GM18951 (cell line): ENCODE measurements at regions not wholly inside any gene's neighbourhood (a gene's known extent, or its start where the extent isn't known, plus 50 kb on each side); places are given as distances from the start of the nearest gene placed in this dataset.

Source experiments
- POLR2A ChIP-seq: IDR thresholded peaks from 4 replicates; pipeline ENCODE4 v1.6.1; 2011; ENCODE audit warnings: mild to moderate bottlenecking; ENCODE audit not compliant: insufficient read length, insufficient read depth; ENCODE audit errors: extremely low read depth
- in situ Hi-C: fragments of 300-500 bp; cut with MboI; formaldehyde crosslinking; loops from one replicate; pipeline ENCODE4 v1.12.0; 2022; ENCODE audit warnings: low sequenced_read_pairs, mixed read lengths, inconsistent platforms; ENCODE audit not compliant: unreplicated experiment

DNA sequence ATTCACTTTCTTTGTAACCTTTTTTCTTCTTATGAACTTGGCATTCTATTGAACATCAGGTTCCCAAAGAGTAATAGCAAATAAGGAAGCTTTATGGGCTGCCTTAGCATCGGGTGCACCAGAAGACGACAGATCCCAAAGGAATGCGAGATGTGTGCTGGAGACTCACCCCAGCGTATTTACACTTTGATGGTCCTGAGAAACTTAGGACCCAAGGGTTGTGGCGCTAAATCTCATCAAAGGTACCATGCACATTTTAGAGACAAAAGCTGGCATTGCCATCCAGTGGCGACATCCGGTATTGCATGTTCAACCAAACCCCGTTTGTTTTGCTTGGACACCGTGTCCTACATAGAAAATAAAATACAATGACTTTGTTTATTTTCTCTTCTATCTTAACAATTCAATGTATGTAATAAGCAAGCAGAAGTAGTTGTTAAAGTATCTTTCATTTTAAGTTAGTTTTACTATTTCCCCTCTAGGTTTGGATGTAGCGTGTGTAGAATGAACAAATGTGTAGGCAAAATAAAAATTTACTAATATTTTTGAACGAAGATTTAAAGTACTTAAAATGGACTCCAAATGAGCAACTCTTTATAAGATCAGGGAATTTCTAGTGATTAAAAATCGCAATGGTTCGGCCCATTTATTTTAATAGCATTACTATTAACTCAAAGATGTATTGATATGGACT lies 1154.8 kb downstream of the GATA3 start:
- in situ Hi-C loops, result loop anchor here (25.0 kb wide), 2 partner anchors 1172 to 1347 kb away; no protein-coding TSS in a partner anchor
- TF ChIP-seq POLR2A, result no peak

- in situ Hi-C loops, result loop anchor here (25.0 kb wide), 2 partner anchors 1174 to 1349 kb away; no protein-coding TSS in a partner anchor
- TF ChIP-seq POLR2A, result no peak
These were observed 1156.7 kb downstream of the GATA3 start for GRCh38 chr10:9211228-9211627.

DNA sequence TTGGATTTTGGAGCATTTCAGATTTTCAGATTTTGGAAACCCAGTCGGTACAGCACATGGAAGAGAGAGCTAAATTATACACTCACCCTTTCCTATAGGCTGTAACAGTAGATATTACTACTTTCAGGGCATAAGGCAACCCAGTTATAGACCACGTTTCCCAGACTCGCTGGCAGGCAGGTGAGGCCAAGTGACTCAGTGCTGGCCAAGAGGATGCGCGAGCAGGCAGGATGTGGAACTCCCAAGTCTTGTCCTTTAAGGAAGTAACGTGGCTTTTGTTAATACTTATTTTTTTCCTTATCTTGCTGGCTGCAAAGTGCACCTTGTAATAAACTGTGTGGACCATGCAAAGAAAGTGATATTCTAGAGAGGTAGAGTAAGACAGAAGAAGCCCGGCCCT lies 1160.1 kb downstream of the GATA3 start:
- in situ Hi-C loops, result loop anchor here (25.0 kb wide), 2 partner anchors 1177 to 1352 kb away; no protein-coding TSS in a partner anchor
- no peak for TF ChIP-seq POLR2A

DNA sequence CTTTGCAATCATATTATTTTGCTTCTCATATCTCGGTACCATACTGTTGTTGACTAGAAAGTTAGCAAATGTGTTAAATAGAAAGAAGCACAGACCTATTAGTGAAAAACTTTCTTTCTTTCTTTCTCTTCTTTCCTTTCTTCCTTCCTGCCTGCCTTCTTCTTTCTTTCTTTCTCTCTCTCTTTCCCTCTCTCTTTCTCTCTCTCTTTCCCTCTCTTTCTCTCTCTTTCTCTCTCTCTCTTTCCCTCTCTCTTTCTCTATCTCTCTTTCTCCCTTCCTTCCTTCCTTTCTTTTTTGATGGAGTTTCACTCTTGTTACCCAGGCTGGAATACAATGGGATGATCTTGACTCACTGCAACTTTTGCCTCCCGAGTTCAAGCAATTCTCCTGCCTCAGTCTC lies 1160.6 kb downstream of the GATA3 start:
- TF ChIP-seq POLR2A, result no peak
- in situ Hi-C loops, result loop anchor here (25.0 kb wide), 2 partner anchors 1178 to 1353 kb away; no protein-coding TSS in a partner anchor

DNA sequence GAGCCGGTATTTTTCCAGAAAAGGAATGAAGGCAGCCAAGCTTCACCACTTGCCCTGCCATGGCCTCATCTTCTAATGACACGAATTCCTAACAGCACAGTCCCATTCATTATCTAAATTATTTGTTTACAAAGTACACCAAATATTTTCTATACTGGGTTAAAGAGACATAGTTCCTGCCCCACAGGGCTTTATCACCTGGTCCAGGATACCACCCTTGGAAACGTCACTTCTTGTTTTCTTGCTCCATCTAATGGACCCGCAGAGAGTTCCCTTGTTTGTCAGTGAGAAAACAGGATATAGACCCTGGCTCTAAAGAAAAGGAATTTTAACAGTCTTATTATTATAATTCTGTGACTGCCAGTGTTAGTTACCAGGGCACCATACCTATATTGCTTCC lies 1165.4 kb downstream of the GATA3 start:
- in situ Hi-C loops, result loop anchor here (25.0 kb wide), 2 partner anchors 1183 to 1358 kb away; no protein-coding TSS in a partner anchor
- TF ChIP-seq POLR2A, result no peak

GRCh38 chr10:9222917-9223316 lies 1168.4 kb downstream of the GATA3 start:
- in situ Hi-C loops, result loop anchor here (25.0 kb wide), 2 partner anchors 1186 to 1361 kb away; no protein-coding TSS in a partner anchor

GRCh38 chr10:9227679-9228365 lies 1173.3 kb downstream of the GATA3 start:
- no peak for TF ChIP-seq POLR2A
- in situ Hi-C loops, result no loop called here

More at GRCh38 chr10:9222917-9223316, 1168.4 kb downstream of the GATA3 start:
- TF ChIP-seq POLR2A, result no peak

GRCh38 chr10:9228771-9229170 lies 1174.3 kb downstream of the GATA3 start:
- in situ Hi-C loops, result no loop called here
- no peak for TF ChIP-seq POLR2A

GRCh38 chr10:9229702-9230244 lies 1175.3 kb downstream of the GATA3 start:
- in situ Hi-C loops, result no loop called here
- TF ChIP-seq POLR2A, result no peak

DNA sequence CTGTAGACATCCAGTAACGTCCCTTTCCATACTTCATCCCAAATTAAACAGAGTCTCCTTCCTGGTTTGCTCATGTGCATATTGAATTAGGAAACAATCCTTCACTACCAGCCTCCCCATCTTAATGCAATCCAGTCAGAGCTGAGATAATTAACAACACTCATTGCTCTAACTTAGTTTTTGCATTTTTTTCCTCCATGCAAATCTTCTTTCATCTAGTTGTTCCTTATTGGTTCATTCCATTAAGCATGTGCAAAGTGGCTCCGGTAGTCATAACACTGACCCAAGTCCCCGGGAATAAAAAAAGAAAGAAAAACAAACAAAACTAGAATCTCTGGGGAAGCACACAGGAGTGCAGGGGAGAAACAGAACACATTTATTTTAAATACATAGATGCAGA lies 1176.1 kb downstream of the GATA3 start:
- in situ Hi-C loops, result no loop called here
- no peak for TF ChIP-seq POLR2A

DNA sequence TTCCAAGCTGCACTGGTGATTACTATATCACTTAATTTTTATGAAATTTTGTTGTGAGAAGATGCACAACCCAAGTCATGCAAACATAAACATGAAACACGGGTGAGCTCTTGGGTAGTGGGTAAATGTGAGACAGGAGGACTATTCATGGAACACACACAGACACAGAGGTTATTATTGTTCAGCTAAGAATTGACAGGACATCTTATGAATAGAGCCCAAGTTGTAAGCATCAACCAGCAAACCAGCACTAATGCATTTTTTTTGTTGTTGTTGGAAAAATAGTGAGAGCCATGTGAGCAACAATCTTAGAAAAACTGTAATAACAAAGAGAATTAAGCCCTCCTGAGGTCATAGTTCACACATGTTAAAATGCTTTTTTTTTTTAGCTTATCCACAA lies 1179.7 kb downstream of the GATA3 start:
- no peak for TF ChIP-seq POLR2A
- in situ Hi-C loops, result no loop called here

DNA sequence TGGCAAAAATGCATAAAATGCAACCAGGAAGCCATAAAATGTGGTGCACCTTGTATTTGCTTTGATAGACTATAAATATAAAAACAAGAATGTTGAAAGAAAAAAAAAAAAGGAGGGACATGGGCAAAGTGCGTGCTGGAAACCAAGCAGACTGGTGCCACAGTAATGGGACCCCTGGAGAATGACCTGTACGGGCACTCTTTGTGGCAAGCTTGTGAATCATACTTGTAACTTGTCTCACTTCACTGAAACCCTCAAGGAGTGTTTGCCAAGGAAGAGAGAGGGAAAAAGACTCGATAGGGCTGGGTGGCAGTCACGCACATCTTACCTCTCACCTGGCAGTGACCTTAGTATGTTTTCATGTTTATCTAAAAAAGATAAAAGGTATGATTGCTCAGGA lies 1183.6 kb downstream of the GATA3 start:
- no peak for TF ChIP-seq POLR2A
- in situ Hi-C loops, result no loop called here

DNA sequence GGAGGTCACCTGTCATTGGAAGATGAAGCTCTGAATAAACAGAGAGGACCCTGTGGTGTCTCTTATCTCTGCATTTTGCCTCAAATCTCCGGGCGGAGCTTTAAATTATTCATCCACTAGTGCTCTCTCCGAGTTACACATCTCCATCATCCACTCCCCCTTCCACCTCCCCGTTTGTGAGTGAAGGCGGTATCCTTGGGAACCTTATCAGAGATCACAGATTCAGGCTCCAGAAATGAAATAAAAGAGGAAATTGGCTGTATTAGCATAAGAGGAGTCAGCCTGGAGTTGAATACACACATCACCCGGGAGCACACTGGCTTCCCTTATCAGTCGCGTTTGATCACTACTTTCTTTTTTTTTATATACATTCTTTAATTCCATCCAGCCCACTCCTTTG lies 1184.8 kb downstream of the GATA3 start:
- in situ Hi-C loops, result no loop called here
- no peak for TF ChIP-seq POLR2A
